GM18870 (cell line): ENCODE measurements at regions not wholly inside any gene's neighbourhood (a gene's known extent, or its start where the extent isn't known, plus 50 kb on each side); places are given as distances from the start of the nearest gene placed in this dataset.
"Not testable (repeated sequence)": the region's sequence is repeated elsewhere in the genome, so short reads cannot be mapped to it uniquely, and the experiment has no call there.

Experiments
- ATAC-seq: cut with Tn5 transposase; IDR thresholded peaks from one replicate; pipeline ENCODE4 v1.9.1; 2021; ENCODE audit warnings: moderate library complexity; ENCODE audit not compliant: unreplicated experiment

GRCh38 chr4:115187136-115187535, 73.7 kb upstream of the NDST4 start:
- no peak for ATAC-seq

GRCh38 chr4:115179438-115180062, 66.1 kb upstream of the NDST4 start:
- ATAC-seq, result not testable (repeated sequence)

GRCh38 chr4:115178687-115179086, 65.3 kb upstream of the NDST4 start:
- ATAC-seq, result not testable (repeated sequence)

GRCh38 chr4:115171220-115171619, 57.8 kb upstream of the NDST4 start:
- ATAC-seq, result no peak

GRCh38 chr4:115165503-115165902, 52.1 kb upstream of the NDST4 start:
- ATAC-seq, result no peak
